Limb (tissue), 2 donors: ENCODE measurements at regions not wholly inside any gene's neighbourhood (a gene's known extent, or its start where the extent isn't known, plus 50 kb on each side); places are given as distances from the start of the nearest gene placed in this dataset.

ENCODE experiments used
- DNase-seq, 2 donors: peaks; one replicate each; pipeline ENCODE4 v3.0.0-alpha.2; 2016; ENCODE audit errors: extremely low spot score in 2 of 2

DNA sequence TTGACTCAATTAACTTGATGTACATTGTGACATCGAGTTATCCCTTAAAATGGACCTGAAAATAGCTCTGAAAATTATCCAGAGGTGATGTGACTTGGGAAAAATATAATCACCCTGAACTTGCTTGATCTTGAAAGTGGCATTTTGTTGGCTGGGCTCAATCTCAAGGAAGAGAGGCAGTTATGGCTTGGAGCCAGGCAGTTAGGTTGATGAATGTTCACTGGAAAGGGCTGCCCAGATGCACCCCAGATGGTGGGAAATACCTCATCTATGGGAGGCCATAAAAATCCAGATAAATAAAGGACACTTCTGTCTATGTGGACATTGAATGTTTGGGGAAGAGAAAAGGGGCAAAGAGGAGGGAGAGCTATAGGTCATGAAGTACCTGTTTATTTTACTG is 55.7 kb upstream of the OR5AN1 start:
- no peak for DNase-seq

DNA sequence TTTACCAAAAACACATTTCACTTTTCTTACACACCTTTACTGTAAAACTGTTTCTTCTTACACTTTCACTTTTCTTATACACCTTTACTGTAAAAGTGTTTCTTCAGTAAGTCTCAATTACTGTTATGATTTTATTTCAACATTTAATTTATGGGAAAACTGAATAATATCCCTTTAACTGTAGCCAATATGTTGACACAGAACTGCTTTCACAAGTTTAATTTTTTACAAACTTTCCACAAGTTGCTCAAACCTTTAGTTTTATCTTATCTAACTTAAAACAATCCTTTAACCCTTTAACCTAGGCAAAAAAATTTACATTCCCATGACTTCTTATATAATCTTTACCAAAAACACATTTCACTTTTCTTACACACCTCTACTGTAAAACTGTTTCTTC is 63.3 kb upstream of the OR5AN1 start:
- no peak for DNase-seq

DNA sequence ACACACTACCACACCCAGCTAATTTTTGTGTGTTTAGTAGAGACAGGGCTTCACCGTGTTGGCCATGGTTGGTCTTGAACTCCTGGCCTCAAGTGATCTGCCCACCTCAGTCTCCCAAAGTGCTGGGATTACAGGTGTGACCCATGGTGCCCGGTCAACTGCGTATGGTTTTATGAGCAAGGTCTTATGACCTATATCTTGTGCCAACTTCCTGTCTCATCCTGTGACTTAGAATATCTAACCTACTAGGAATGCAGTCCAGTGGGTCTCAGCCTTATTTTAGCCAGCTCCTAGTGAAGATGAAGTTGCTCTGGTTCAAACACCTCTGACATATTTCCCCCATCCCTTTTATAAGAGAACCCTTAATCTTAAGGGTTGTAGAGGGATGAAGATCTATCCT is 66.1 kb upstream of the OR5AN1 start:
- DNase-seq, result no peak

DNA sequence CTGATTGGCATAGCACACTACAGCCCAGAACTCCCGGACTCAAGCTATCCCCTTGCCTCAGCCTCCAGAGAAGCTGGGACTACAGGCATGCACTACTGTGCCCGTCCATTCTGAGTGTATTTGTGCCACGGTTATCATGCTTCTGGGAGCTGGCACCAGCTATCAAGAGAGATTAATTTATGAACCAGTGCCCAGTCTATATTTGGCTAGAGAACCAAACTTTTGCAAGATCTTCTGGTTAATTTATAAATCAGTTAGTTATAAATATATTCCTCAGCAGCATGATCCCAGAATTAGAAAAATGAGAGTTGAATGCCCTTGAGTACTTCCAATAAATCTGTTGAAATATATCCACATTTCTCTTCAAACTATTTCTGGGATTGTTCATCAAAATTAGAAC is 67.5 kb upstream of the OR5AN1 start:
- no peak for DNase-seq

DNA sequence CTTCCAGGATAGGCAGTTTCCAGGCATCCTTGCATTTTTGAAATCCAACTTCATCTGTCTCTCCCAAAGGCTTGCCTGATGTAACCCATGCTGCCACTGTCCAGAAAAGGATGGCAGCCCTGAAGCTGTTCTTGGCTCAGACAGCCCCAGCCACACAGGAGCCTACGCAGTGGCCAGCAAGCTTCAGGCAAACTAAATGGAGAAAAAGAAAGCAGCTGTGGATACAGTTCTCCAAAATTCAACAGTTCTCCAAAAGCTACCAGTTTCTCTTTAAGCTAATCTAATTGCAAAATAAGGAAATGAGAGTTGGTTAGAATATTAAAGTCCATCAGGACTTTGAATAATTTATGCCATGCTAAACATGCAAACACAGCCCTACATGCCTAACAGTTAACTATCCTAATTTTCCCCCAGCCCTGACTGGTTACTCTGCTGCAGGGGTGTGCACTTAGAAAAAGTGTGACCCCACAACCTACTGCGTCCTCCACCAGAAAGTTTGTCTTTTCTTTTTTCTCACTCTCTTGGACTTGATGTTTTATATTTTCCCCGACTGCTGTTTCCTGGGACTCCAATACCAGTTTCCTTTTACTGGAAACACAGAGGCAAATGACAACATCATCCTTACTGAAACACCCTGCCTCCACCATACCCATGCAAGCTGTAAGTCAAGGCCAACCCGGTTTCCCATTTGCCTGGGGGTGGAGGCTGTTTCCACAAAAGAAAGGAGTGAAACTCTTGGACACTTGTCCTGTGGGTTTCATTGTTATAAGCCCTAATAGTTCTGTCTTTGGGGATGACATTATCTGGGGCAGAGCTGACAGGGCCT is 69.1 kb upstream of the OR5AN1 start:
- DNase-seq, result no peak

DNA sequence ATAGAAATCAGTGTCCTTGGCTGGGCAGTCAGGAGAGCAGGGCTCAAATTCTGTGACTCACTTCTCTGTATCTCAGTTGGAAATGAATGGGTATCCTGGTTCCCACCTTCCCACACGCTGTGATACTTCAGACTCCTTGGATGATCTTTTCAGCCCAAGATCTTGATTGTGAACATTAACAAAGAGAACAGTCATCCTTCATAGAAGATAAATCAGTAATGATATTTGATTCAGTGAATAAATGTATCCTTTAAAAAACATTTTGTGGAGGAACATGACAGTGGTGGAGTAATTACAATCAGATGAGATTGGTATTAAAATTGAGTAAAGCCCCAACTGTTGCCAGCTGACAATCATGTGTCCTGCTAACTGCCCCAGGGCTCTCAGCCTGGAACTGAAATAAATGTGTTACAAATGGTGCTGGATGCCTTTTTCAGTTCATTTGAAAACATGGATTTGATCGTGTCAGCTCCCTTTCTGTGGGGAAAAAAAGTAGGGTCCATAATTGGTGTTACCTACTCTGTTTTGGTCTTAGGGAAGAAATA is 72.9 kb upstream of the OR5AN1 start:
- DNase-seq, result no peak

DNA sequence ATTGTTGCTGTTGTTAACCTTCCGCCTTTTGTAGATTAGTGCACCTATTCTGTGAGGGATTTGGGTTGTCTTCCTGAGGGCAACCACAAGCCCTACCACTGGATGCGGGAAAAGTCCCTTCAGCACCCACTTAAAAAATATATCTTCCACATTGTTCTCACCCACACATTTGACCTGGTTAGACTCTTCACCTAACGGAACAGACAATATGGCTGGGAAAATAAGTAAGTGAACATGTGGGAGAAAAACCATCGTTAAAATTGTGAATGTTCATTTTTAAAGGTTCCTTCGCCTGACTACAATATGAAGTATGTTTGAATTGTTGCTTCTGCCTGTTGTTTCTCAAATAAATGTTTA is 72.0 kb upstream of the MPEG1 start:
- no peak for DNase-seq

DNA sequence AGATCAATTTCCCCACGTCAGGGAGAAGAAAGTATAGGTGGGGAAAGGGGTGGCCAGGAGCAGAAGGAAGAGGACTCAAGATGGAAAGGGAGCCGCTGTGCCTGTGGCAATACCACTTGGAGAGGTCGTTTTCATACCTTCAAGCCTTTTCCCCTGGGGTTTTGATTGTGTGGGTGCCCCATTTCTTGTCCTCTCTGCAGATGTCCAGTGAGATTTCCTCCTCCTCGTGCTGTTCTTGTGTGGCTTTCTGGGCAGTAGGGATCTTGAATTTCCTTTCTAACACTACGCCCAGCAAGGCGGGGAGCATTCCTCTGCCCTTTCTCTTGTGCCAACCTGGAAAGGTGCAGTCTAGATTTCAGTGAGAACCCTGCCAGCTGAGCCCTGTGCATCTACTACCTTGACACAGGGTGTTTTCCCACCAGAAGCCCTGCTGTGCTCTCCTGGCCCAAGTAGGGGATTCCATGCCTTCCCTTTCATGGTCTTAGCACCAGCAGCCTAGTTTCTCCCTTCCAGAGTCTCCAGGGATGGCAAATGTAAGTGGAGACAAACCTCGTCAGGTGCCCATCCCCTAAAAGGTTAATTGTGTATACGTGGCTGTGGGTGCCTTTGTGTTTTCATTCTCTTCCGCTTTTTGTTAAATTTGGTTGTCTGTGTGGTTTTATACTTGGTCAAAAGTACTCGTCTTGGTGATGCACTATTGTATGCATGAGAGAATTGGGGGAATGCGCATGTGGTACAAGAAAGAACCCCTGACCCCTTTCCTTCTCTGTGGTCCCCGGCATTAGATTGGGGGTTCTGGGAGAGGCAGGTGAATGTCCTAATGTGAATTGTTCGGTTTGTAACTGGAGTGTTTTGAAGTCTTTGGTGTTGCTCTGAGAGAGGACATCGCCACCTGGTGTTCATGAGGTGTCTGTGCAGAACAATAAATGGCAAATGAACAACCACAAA is 71.4 kb upstream of the MPEG1 start:
- peak in 1 of 2 donors; percentile 62 for DNase-seq

DNA sequence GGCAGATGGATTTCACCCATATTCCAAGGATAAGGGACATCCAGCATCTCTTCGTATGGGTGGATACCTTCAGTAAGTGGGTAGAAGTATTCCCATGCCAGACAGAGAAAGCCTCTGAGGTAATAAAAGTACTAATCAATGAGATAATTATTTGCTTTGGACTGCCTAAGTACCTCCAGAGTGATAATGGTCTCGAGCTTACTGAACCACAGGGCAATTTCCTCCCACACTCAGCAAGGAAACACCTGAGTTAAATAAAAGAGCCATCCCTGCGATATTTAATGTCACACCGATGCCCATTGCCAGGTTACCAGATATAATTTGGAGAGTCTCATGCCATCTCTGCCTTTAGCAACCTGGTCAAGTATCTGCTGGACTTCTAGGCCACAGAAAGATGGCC is 70.6 kb upstream of the MPEG1 start:
- DNase-seq, result no peak

DNA sequence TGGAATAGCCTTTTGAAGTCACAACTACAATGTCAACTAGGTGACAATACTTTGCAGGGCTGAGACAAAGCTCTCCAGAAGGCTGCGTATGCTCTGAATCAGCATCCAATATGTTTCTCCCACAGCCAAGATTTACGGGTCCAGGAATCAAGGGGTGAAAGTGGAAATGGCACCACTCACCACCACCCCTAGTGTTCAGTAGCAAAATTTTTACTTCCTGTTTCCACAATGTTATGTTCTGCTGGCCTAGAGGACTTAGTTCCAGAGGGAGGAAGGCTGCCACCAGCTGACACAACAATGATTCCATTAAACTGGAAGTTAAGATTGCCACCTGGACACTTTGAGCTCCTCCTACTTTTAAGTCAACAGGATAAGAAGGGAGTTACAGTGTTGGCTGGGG is 68.5 kb upstream of the MPEG1 start:
- no peak for DNase-seq

DNA sequence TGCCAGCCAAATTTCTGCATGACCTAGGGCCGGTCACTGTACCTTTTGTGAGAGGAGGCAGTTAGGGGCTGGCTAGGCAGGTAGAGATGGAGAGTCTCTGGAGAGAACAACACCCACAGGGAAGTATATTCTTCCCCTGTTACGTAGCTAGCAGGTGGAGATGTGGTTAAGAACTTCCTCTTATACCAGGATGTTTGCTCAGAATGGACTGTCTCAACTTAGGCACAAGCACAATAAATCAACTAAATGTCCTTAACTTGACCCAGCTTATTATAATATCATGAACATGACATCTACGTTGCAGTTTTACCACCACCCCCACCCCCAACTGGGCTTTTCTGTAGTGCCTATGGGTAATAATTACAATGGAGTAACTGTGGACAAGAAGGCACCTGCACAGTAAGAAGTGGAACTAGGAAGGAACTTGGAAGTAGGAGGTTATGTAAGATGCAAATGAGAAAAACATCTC is 60.7 kb upstream of the MPEG1 start:
- no peak for DNase-seq

DNA sequence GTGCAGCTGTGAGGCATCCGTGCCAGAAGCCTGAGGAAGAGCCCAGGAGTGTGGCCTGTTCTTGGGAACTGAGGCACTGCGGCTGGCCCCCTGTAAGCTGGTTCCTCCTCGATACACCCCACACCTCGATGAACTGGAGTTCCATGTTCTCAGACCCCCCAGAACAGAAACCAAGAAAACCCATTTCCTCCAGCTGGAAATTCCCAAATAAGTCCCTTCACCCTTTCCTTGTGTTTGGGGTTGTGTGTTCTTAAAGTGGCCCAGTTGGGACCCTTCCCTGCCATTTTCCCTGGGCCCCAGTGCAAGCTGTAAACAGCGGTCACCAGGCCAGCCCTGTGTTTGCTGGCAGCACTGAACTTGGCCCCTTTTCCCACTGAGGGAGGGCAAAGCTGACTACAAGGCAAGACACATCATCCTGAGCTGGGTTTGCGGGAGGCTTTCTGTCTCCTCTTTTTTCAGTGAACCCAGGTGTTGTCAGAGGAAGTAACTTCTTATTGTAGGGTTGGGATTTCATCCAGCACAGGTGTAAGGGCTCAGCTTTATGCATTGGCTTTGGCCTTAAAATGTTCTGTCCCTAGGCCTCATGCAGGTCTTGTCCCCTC is 60.1 kb upstream of the MPEG1 start:
- DNase-seq, result no peak

DNA sequence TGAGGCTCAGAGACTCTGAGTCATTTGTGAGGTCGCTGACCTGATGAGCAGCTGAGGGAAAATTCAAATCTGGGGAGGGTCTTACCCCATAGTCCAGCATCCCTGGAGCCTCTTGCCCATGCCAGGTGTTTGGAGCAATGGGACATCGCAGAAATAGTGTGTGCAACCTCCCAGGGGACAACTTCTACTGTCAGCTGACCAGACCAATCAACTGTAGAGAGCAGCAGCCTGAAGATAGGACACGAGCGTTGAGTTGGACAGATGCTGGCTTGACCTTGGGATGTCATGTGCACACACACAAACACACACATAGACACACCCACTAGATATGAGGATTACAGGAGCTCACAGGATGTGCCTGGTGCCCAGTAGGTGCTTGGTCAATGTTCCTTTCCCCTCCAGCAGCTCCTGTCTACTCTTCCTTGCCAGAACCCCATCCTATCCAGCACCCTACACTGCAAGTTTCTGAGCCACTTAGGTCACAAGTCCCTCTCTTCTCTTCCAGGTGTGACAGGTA is 59.1 kb upstream of the MPEG1 start:
- DNase-seq, result no peak

DNA sequence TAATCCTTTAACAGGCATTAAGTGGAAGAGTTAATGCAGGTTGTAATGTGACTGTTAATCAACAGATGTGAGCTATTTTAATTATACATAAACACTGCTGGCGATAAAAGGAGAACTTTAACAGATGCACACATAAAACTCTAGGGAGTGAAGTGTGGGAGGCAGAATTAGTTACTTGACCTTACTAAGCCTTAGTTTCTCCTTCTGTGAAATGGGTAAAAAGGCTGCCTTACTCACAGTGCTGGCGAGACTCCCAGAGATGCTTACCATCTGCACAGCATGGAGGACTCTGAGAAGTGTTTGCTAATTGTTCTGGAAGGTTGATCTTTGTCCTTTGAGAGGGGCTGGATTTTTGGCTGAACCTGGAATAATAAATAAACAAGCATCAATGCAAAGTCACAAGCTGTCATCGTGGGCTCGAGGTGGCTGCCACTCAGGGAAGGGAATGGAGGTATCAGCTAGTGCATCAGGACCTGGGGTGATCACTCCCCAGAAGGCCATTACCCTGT is 58.6 kb upstream of the MPEG1 start:
- no peak for DNase-seq

DNA sequence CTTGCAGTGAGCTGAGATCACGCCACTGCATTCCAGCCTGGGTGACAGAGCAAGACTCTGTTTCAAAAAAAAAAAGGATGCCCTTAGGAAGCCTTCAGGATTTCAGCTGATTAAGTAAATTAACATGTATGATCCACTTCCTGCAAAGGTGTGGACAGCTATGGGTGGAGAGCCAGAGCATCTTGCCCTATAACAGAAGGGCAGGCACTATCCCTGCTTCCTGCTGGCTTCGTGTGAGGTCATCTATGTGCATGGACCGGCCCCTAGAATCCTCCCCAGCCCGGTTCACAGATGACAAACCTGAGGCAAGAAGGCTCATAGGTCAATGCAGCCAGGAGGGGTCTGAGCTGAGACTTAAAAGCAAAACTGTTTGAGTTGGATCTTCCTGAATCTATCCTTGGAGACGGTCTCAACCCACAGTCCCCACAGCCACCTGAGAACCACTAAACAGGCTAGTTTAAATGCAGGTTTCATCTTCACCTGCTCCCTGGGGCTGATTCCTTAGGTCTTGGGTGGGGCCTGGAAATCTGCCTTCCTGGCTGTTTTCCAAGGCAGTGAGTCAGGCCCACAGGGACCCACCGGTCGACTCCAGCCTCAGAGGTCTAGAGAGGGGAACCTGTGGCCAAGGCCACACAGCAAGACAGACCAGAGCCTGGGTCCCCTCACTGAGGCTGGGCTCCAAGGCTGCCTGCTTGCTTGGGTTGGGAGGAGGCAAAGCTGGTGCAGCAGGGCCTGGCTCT is 55.2 kb upstream of the MPEG1 start:
- no peak for DNase-seq

DNA sequence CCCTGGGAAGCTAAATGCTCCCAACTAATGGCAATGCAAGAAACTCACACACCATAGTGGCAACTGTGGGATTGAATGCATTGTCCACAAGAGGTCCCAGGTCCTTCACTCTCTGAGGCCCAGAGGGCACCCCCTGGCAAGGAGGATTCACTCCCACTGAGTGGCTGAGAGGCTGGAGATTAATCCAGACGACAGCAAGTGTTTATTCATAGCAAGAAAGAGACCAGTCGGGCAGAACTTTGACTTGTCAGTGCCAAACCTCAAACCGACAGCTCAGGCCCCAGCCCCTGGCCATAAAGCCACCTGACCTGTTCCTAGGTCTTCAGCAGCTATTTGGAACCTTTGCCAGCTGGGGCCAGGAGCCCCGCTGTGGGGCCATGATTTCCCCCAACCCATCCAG is 54.5 kb upstream of the MPEG1 start:
- DNase-seq, result no peak

DNA sequence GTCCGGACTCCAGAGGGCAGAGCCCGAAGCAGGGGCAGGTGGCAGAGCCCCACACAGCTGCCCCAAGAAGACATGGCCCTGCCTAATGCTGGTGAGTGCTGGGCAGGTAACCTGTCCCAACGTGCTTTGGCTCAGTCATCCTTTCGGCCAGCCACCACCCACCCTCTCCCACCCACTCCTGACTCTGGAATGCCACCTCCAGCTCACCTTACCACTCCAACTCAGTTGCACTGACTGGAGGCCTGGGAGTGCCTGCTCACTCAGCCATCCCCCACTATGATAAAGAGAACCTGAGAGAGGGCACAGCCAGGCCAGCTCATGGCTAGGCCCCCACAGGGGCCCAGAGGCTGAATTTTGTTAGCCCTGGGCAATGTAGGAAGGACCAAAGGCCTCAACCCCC is 53.8 kb upstream of the MPEG1 start:
- DNase-seq, result no peak

DNA sequence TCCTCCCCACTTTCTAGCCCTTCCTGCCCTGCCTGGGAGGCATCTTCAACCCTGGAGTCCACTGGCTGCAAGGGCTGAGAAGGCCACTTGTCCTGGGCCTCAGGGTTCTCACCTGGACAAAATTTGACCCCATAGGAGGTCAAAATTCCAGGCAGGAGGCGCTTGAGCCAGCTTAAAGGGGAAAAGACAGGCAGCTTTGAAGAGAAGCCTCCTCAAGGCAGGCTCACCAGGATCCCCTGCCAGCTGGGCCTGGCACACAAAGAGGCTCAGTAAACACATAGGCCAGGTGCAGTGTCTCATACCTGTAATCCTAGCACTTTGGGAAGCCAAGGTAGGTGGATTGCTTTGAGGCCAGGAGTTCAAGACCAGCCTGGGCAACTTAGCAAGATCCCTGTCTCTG is 53.0 kb upstream of the MPEG1 start:
- no peak for DNase-seq

DNA sequence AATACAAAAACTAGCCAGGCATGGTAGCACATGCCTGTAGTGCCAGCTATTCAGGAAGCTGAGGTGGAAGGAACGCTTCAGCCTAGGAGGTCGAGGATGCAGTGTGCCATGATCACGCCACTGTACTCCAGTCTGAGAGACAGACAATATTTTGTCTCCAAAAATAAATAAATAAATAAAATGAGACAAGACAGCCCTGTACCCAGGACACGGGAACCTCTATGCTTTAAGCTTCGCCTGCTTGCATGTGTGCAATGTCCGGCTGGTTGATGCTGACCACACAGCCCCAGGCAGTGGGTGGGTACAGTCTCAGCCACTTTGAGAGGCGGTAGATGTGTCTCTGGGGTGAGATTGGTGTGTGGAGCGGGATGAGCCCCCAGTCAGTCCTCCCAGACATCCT is 52.0 kb upstream of the MPEG1 start:
- DNase-seq, result no peak

DNA sequence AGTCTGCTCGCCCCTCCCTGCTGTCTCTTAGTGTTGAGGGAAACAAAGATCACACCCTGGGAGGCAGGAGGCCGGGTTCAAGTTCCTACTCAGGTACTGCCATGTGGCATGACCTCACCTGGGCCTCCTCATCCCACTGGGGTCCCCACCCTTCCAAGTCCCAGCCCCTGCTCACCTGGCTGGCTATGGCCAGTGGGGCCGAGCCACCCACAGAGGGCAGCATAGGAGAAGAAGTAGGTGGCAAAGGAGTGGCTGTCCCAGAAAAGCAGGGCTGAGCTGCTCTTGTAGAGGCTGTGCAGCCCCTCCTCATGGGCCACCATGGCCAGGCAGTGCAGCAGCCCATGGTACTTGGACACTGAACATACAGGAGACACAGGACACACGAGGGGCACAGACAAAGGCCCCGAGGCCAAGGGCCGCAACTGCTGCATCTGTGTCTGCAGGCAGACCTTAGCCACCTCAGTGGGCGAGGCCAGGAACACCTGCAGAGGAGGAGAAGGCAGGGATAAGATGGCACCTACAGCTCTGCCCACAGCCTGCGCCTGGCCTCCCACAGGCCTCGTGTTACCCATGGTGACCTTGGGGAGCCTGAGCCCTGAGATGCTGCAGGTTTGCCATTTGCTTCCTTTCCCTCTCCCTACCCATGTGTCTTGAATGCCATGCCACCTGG is 50.6 kb upstream of the MPEG1 start:
- DNase-seq, result no peak
